ENCODE measurements at regions not wholly inside any gene's neighbourhood (a gene's known extent, or its start where the extent isn't known, plus 50 kb on each side); places are given as distances from the start of the nearest gene placed in this dataset.

GRCh38 chr4:85078016-85078415 is 111.5 kb upstream of the WDFY3 start:
- no peaks in the 10 kb centered on the region for H3K9me3 Mint-ChIP-seq
- H3K27ac Mint-ChIP-seq: no peak overlapping the region

GRCh38 chr4:85081196-85081595 is 114.7 kb upstream of the WDFY3 start:
- H3K9me3 Mint-ChIP-seq: no peaks in the 10 kb centered on the region
- no peaks in the 10 kb centered on the region for H3K4me1 Mint-ChIP-seq (ENCODE audit: low read depth)
- H3K36me3 Mint-ChIP-seq (ENCODE audit: low read depth): no peaks in the 10 kb centered on the region
- no peak overlapping the region for H3K4me3 Mint-ChIP-seq
- no peaks in the 10 kb centered on the region for H3K27me3 Mint-ChIP-seq (ENCODE audit: low read depth)
- H3K27ac Mint-ChIP-seq: no peak overlapping the region

More at GRCh38 chr4:85078016-85078415, 111.5 kb upstream of the WDFY3 start:
- H3K27me3 Mint-ChIP-seq (ENCODE audit: low read depth): no peaks in the 10 kb centered on the region
- no peak overlapping the region for H3K4me3 Mint-ChIP-seq
- no peaks in the 10 kb centered on the region for H3K4me1 Mint-ChIP-seq (ENCODE audit: low read depth)
- no peaks in the 10 kb centered on the region for H3K36me3 Mint-ChIP-seq (ENCODE audit: low read depth)

GRCh38 chr4:85084371-85085094 is 118.0 kb upstream of the WDFY3 start:
- H3K36me3 Mint-ChIP-seq (ENCODE audit: low read depth): no peaks in the 10 kb centered on the region
- no peaks in the 10 kb centered on the region for H3K27me3 Mint-ChIP-seq (ENCODE audit: low read depth)
- H3K9me3 Mint-ChIP-seq: no peaks in the 10 kb centered on the region
- no peak overlapping the region for H3K27ac Mint-ChIP-seq
- no peaks in the 10 kb centered on the region for H3K4me1 Mint-ChIP-seq (ENCODE audit: low read depth)
- H3K4me3 Mint-ChIP-seq: no peak overlapping the region

DNA sequence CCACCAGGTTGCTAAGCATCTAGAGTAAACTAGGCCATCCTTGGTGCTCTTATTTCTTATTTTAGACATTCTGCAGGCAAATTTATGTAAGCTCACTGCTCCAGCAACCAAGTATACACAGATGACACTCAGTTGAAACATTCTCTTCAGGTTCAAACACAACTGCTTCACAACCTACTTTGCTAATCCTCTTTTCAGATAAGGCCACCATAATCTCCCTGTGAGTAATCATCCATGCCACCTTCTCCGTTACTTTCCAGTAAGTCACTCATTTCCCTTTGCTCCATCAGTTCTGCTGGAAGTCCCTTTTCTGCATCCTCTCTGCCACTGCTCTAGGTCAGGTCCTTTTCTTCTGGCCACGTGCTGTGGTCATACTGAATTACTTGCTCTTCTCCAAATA is 120.2 kb upstream of the WDFY3 start:
- H3K9me3 Mint-ChIP-seq: no peaks in the 10 kb centered on the region
- H3K4me1 Mint-ChIP-seq (ENCODE audit: low read depth): no peaks in the 10 kb centered on the region
- no peak overlapping the region for H3K27ac Mint-ChIP-seq
- no peaks in the 10 kb centered on the region for H3K36me3 Mint-ChIP-seq (ENCODE audit: low read depth)
- no peak overlapping the region for H3K4me3 Mint-ChIP-seq
- H3K27me3 Mint-ChIP-seq (ENCODE audit: low read depth): no peaks in the 10 kb centered on the region

DNA sequence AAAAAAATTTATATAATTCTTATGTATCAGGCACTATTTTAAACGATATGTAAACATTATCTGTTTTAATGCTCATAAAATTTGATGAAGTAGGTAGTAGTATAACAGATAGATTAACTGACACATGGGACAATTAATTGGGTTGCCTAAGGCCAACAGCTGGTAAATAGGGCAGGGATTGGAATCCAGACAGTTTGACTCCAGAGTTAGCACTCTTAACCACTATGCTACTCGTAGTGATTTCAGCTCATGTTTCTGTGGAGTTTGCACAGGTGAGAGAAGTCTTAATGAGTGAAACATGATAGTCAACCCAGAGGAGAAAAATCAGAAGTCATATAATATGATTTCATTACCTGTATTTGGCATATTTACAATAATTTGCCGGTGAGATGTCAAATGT is 126.0 kb upstream of the WDFY3 start:
- no peak overlapping the region for H3K27ac Mint-ChIP-seq

GRCh38 chr4:85092943-85093342 is 126.5 kb upstream of the WDFY3 start:
- no peaks in the 10 kb centered on the region for H3K9me3 Mint-ChIP-seq
- H3K27me3 Mint-ChIP-seq (ENCODE audit: low read depth): no peaks in the 10 kb centered on the region
- H3K27ac Mint-ChIP-seq: no peak overlapping the region
- no peaks in the 10 kb centered on the region for H3K4me1 Mint-ChIP-seq (ENCODE audit: low read depth)
- H3K4me3 Mint-ChIP-seq: no peak overlapping the region
- H3K36me3 Mint-ChIP-seq (ENCODE audit: low read depth): no peaks in the 10 kb centered on the region

More for the DNA sequence above, 126.0 kb upstream of the WDFY3 start:
- Mint-ChIP-seq H3K27me3 (ENCODE audit: low read depth) (no peaks in the 10 kb centered on the region), H3K4me1 (ENCODE audit: low read depth) (no peaks in the 10 kb centered on the region), H3K36me3 (ENCODE audit: low read depth) (no peaks in the 10 kb centered on the region), H3K4me3 (no peak overlapping the region), H3K9me3 (no peaks in the 10 kb centered on the region)

- Mint-ChIP-seq H3K4me1 (ENCODE audit: low read depth) (no peaks in the 10 kb centered on the region), H3K27me3 (ENCODE audit: low read depth) (no peaks in the 10 kb centered on the region), H3K9me3 (peaks cover 3% of the 10 kb centered on the region), H3K27ac (no peak overlapping the region), H3K36me3 (ENCODE audit: low read depth) (no peaks in the 10 kb centered on the region), H3K4me3 (no peak overlapping the region)
These were observed 128.2 kb upstream of the WDFY3 start for GRCh38 chr4:85094735-85095134.

GRCh38 chr4:85102606-85103005 is 136.1 kb upstream of the WDFY3 start:
- peaks cover 3% of the 10 kb centered on the region for H3K9me3 Mint-ChIP-seq

GRCh38 chr4:85106166-85106565 is 139.7 kb upstream of the WDFY3 start:
- no peaks in the 10 kb centered on the region for H3K36me3 Mint-ChIP-seq (ENCODE audit: low read depth)
- no peaks in the 10 kb centered on the region for H3K4me1 Mint-ChIP-seq (ENCODE audit: low read depth)
- H3K27me3 Mint-ChIP-seq (ENCODE audit: low read depth): no peaks in the 10 kb centered on the region
- H3K4me3 Mint-ChIP-seq: no peak overlapping the region
- H3K9me3 Mint-ChIP-seq: no peaks in the 10 kb centered on the region
- no peak overlapping the region for H3K27ac Mint-ChIP-seq

More at GRCh38 chr4:85102606-85103005, 136.1 kb upstream of the WDFY3 start:
- H3K36me3 Mint-ChIP-seq (ENCODE audit: low read depth): no peaks in the 10 kb centered on the region
- no peak overlapping the region for H3K4me3 Mint-ChIP-seq
- no peak overlapping the region for H3K27ac Mint-ChIP-seq
- H3K27me3 Mint-ChIP-seq (ENCODE audit: low read depth): no peaks in the 10 kb centered on the region
- no peaks in the 10 kb centered on the region for H3K4me1 Mint-ChIP-seq (ENCODE audit: low read depth)

GRCh38 chr4:85106805-85107336 is 140.4 kb upstream of the WDFY3 start:
- Mint-ChIP-seq H3K27me3 (ENCODE audit: low read depth) (no peaks in the 10 kb centered on the region), H3K4me3 (no peak overlapping the region), H3K4me1 (ENCODE audit: low read depth) (no peaks in the 10 kb centered on the region), H3K36me3 (ENCODE audit: low read depth) (no peaks in the 10 kb centered on the region), H3K27ac (no peak overlapping the region), H3K9me3 (no peaks in the 10 kb centered on the region)

DNA sequence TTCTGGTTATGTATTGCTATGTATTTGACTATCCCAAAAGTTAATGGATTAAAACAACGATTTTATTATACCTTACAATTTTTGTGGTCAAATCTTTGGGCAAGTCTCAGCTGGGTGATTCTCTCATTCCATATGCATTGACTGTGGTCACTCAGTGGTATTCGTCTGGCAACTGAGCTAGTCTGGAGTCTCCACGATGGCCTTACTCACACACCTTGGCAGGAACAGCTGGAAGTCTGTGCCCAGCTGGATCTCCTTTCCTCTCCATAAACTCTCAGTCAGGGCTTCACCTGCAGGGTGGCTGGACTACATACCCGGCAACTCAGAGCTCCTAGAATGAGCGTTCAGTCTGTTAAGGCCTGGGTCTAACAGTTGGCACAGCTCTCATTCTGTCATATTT is 141.1 kb upstream of the WDFY3 start:
- Mint-ChIP-seq H3K27me3 (ENCODE audit: low read depth) (no peaks in the 10 kb centered on the region), H3K27ac (no peak overlapping the region), H3K9me3 (no peaks in the 10 kb centered on the region), H3K36me3 (ENCODE audit: low read depth) (no peaks in the 10 kb centered on the region), H3K4me3 (no peak overlapping the region), H3K4me1 (ENCODE audit: low read depth) (no peaks in the 10 kb centered on the region)

- no peaks in the 10 kb centered on the region for H3K36me3 Mint-ChIP-seq (ENCODE audit: low read depth)
- no peaks in the 10 kb centered on the region for H3K27me3 Mint-ChIP-seq (ENCODE audit: low read depth)
- no peaks in the 10 kb centered on the region for H3K9me3 Mint-ChIP-seq
- no peak overlapping the region for H3K27ac Mint-ChIP-seq
- no peak overlapping the region for H3K4me3 Mint-ChIP-seq
- H3K4me1 Mint-ChIP-seq (ENCODE audit: low read depth): no peaks in the 10 kb centered on the region
These were observed 147.2 kb upstream of the WDFY3 start for GRCh38 chr4:85113706-85114105.

GRCh38 chr4:85114526-85114925 is 148.0 kb upstream of the WDFY3 start:
- no peaks in the 10 kb centered on the region for H3K4me1 Mint-ChIP-seq (ENCODE audit: low read depth)
- H3K36me3 Mint-ChIP-seq (ENCODE audit: low read depth): no peaks in the 10 kb centered on the region
- no peaks in the 10 kb centered on the region for H3K27me3 Mint-ChIP-seq (ENCODE audit: low read depth)
- no peak overlapping the region for H3K27ac Mint-ChIP-seq
- peaks cover 4% of the 10 kb centered on the region for H3K9me3 Mint-ChIP-seq
- no peak overlapping the region for H3K4me3 Mint-ChIP-seq

DNA sequence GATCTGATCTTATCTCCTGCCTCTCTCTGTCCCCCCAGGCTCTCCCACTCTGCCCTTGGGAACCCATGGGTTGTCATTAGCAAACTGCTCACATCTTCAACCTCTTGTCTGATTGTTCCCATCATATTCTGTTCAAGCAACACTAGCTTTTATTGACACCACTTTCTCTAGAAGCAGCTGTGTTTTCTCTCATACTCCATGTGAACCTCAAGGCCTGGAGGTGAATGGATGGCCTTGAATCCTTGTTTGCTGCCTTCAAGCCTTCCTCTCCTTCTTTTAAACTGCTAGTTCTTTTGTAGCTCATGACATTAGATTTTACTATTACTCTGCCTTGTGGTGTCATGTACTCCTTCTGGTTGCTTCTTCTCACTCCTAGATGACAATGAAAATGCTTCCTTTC is 149.5 kb upstream of the WDFY3 start:
- no peaks in the 10 kb centered on the region for H3K4me1 Mint-ChIP-seq (ENCODE audit: low read depth)
- H3K27me3 Mint-ChIP-seq (ENCODE audit: low read depth): no peaks in the 10 kb centered on the region
- no peaks in the 10 kb centered on the region for H3K36me3 Mint-ChIP-seq (ENCODE audit: low read depth)
- H3K27ac Mint-ChIP-seq: no peak overlapping the region
- no peak overlapping the region for H3K4me3 Mint-ChIP-seq
- H3K9me3 Mint-ChIP-seq: peaks cover 4% of the 10 kb centered on the region

GRCh38 chr4:85125688-85126087 is 159.2 kb upstream of the WDFY3 start:
- H3K4me1 Mint-ChIP-seq (ENCODE audit: low read depth): no peaks in the 10 kb centered on the region
- no peak overlapping the region for H3K4me3 Mint-ChIP-seq
- H3K36me3 Mint-ChIP-seq (ENCODE audit: low read depth): no peaks in the 10 kb centered on the region
- no peaks in the 10 kb centered on the region for H3K27me3 Mint-ChIP-seq (ENCODE audit: low read depth)
- H3K9me3 Mint-ChIP-seq: no peaks in the 10 kb centered on the region
- H3K27ac Mint-ChIP-seq: no peak overlapping the region
